Thyroid gland (tissue), 4 donors: ENCODE measurements at regions not wholly inside any gene's neighbourhood (a gene's known extent, or its start where the extent isn't known, plus 50 kb on each side); places are given as distances from the start of the nearest gene placed in this dataset.

Source experiments
- POLR2A ChIP-seq, 2 donors: fragments of 450-650 bp; IDR thresholded peaks; one replicate each; pipeline ENCODE4 v1.6.1; 2017; ENCODE audit warnings: antibody characterized with exemption in 2 of 2, mild to moderate bottlenecking in 2 of 2, moderate library complexity in 1 of 2
- TF ChIP-seq, protein P1 (sequence below), 6 experiments: fragments of 200-600 bp in 3 of 6; fragments of 450-650 bp in 3 of 6; sonication (generic) in 3 of 6; IDR thresholded peaks; one replicate each; pipeline ENCODE4 v1.5.1; 2016 to 2019; ENCODE audit warnings: antibody characterized with exemption in 6 of 6, mild to moderate bottlenecking in 2 of 6, inconsistent platforms in 1 of 6, moderate library complexity in 1 of 6

DNA sequence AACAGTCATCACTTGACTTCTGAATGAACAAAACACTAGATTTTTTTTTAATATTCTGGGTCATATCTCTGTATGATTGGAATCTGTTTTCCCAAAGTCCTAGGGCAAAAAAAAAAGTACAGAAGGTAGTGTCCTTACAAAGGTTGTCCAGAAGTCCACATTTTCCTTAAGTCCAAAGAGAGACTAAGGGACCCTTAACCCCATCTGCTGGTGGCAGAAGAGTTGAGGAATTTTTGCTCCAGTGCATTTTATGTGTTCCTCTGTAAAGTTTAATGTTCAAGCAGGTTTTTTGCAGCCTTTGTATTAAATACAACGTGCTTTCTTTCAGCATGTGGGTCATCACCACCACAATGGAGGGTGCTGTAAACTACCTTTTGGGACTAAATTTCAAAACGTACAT is 215.9 kb downstream of the SP3 start:
- TF ChIP-seq, protein P1, sequence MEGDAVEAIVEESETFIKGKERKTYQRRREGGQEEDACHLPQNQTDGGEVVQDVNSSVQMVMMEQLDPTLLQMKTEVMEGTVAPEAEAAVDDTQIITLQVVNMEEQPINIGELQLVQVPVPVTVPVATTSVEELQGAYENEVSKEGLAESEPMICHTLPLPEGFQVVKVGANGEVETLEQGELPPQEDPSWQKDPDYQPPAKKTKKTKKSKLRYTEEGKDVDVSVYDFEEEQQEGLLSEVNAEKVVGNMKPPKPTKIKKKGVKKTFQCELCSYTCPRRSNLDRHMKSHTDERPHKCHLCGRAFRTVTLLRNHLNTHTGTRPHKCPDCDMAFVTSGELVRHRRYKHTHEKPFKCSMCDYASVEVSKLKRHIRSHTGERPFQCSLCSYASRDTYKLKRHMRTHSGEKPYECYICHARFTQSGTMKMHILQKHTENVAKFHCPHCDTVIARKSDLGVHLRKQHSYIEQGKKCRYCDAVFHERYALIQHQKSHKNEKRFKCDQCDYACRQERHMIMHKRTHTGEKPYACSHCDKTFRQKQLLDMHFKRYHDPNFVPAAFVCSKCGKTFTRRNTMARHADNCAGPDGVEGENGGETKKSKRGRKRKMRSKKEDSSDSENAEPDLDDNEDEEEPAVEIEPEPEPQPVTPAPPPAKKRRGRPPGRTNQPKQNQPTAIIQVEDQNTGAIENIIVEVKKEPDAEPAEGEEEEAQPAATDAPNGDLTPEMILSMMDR (IDR thresholded peaks at IDR 0.05): peak in 3 of 6 experiments; percentile 12 to 36 (median 20)
- TF ChIP-seq POLR2A (IDR thresholded peaks at IDR 0.05): no peak
